HL-60 (cell line): ENCODE measurements at regions not wholly inside any gene's neighbourhood (a gene's known extent, or its start where the extent isn't known, plus 50 kb on each side); places are given as distances from the start of the nearest gene placed in this dataset.

ENCODE experiments used
- CTCF ChIP-seq: IDR thresholded peaks from one replicate; pipeline ENCODE4 v1.5.1; 2011; ENCODE audit warnings: low read length, control low read depth, inconsistent platforms; ENCODE audit not compliant: insufficient read depth
- GABPA ChIP-seq: IDR thresholded peaks from 2 replicates; pipeline ENCODE4 v1.6.1; 2012; ENCODE audit warnings: low read depth
- POLR2AphosphoS5 ChIP-seq: IDR thresholded peaks from 2 replicates; pipeline ENCODE4 v1.6.1; 2012; ENCODE audit warnings: low read depth
- SPI1 ChIP-seq: IDR thresholded peaks from 2 replicates; pipeline ENCODE4 v1.6.1; 2012; ENCODE audit warnings: low read depth, mild to moderate bottlenecking, borderline replicate concordance
- TF ChIP-seq, protein P1 (sequence below): IDR thresholded peaks from 2 replicates; pipeline ENCODE4 v1.6.1; 2012; ENCODE audit warnings: low read depth; ENCODE audit not compliant: insufficient replicate concordance

DNA sequence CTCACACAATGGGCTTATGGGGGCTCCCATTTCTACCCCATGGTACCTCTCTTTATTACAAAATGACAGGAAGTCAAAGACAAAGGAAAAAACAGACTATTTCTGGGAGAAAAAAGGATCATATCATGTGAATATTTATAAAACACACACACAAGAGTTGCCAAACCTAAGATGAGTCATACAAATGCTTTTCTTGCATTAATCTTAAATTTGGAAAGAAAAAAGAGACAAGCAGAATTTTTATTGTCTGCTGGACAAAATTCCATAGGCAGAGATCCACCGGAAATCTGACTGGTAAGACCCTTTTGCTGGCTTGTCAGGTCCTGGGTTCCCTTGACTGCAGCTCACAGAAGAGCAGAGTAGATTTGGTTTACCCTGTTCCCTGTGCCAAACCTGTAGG lies 1732.3 kb upstream of the PIK3C3 start:
- TF ChIP-seq POLR2AphosphoS5 (no peak), CTCF (no peak), GABPA (no peak), SPI1 (no peak)
- TF ChIP-seq, protein P1, sequence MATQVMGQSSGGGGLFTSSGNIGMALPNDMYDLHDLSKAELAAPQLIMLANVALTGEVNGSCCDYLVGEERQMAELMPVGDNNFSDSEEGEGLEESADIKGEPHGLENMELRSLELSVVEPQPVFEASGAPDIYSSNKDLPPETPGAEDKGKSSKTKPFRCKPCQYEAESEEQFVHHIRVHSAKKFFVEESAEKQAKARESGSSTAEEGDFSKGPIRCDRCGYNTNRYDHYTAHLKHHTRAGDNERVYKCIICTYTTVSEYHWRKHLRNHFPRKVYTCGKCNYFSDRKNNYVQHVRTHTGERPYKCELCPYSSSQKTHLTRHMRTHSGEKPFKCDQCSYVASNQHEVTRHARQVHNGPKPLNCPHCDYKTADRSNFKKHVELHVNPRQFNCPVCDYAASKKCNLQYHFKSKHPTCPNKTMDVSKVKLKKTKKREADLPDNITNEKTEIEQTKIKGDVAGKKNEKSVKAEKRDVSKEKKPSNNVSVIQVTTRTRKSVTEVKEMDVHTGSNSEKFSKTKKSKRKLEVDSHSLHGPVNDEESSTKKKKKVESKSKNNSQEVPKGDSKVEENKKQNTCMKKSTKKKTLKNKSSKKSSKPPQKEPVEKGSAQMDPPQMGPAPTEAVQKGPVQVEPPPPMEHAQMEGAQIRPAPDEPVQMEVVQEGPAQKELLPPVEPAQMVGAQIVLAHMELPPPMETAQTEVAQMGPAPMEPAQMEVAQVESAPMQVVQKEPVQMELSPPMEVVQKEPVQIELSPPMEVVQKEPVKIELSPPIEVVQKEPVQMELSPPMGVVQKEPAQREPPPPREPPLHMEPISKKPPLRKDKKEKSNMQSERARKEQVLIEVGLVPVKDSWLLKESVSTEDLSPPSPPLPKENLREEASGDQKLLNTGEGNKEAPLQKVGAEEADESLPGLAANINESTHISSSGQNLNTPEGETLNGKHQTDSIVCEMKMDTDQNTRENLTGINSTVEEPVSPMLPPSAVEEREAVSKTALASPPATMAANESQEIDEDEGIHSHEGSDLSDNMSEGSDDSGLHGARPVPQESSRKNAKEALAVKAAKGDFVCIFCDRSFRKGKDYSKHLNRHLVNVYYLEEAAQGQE = no peak
